ENCODE measurements at regions not wholly inside any gene's neighbourhood (a gene's known extent, or its start where the extent isn't known, plus 50 kb on each side); places are given as distances from the start of the nearest gene placed in this dataset.

DNA sequence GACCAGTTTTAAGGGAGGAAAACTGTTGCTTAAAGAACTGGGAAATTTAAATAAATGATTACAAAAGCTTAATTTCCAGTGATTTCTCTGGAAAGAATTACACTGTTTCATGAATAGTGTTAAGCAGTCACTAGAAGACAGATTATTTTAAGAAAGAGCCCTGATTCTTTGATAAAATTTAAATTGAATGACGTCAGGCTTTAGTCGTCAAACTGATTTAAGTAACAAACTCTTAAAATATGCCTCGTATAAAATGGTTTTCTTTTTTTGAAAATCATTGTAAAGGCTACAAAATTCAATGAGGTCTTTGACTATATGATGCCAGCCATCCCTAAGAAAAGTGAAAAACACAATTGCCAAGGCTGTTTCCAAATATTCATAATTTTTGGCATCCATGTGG, 465.0 kb downstream of the NR4A2 start:
- TF ChIP-seq POLR2A (IDR thresholded peaks at IDR 0.05): no peak
- TF ChIP-seq, protein P1, sequence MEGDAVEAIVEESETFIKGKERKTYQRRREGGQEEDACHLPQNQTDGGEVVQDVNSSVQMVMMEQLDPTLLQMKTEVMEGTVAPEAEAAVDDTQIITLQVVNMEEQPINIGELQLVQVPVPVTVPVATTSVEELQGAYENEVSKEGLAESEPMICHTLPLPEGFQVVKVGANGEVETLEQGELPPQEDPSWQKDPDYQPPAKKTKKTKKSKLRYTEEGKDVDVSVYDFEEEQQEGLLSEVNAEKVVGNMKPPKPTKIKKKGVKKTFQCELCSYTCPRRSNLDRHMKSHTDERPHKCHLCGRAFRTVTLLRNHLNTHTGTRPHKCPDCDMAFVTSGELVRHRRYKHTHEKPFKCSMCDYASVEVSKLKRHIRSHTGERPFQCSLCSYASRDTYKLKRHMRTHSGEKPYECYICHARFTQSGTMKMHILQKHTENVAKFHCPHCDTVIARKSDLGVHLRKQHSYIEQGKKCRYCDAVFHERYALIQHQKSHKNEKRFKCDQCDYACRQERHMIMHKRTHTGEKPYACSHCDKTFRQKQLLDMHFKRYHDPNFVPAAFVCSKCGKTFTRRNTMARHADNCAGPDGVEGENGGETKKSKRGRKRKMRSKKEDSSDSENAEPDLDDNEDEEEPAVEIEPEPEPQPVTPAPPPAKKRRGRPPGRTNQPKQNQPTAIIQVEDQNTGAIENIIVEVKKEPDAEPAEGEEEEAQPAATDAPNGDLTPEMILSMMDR (IDR thresholded peaks at IDR 0.05): no peak
- TF ChIP-seq POLR2AphosphoS5 (IDR thresholded peaks at IDR 0.05): no peak
